HepG2 (cell line): ENCODE measurements at regions not wholly inside any gene's neighbourhood (a gene's known extent, or its start where the extent isn't known, plus 50 kb on each side); places are given as distances from the start of the nearest gene placed in this dataset.

ENCODE experiments used
- ATAC-seq: fragments of 200-7000 bp; cut with Tn5 transposase; 3 replicates; pipeline ENCODE4 v1.9.1; 2020; ENCODE audit warnings: mild to moderate bottlenecking, moderate library complexity
- BruUV-seq: library from RNA; stranded (reverse); fragments of 400-500 nt; replicated peaks from 2 replicates; lab custom pipeline; 2021; lab: Mats Ljungman, UMichigan
- CTCF ChIA-PET: fragments of 300-600 bp; formaldehyde crosslinking; extraction: SDS; loops from one replicate; lab custom pipeline; 2021; ENCODE audit warnings: low total read pairs, inconsistent platforms, low intra/inter-chr PET ratio; lab: Yijun Ruan, JAX
- POLR2A ChIA-PET: fragments of 350-600 bp; sonication (Branson Sonifier 250); formaldehyde crosslinking; loops from one replicate; lab custom pipeline; 2020; ENCODE audit warnings: antibody characterized with exemption, inconsistent platforms; lab: Yijun Ruan, JAX
- DNase-seq: peaks from one replicate; pipeline ENCODE4 v3.0.0-alpha.2; 2015; ENCODE audit warnings: low spot score
- FAIRE-seq: peaks from 3 replicates; lab custom pipeline; 2011; peaks lifted over from hg19 to GRCh38; lab: Jason Lieb, UNC
- H2AFZ ChIP-seq: one replicate; pipeline ENCODE4 v1.6.1; 2011; ENCODE audit warnings: low read length, inconsistent platforms
- H3K27ac ChIP-seq: fragments of 300-600 bp; 3 replicates; pipeline ENCODE4 v1.8.0; 2011; ENCODE audit warnings: mixed run types, mild to moderate bottlenecking, mixed read lengths, low read length, inconsistent platforms; ENCODE audit not compliant: insufficient read depth; ENCODE audit errors: extremely low read length
- H3K27me3 ChIP-seq, 2 experiments: fragments of 200-600 bp in 1 of 2; 2 replicates in 1 of 2; 3 replicates in 1 of 2; pipeline versions ENCODE4 v1.6.0 to v1.8.0; 2011; ENCODE audit warnings: low read length in 2 of 2, mild to moderate bottlenecking in 2 of 2, moderate library complexity in 2 of 2, inconsistent platforms in 1 of 2; ENCODE audit not compliant: insufficient read depth in 2 of 2, control insufficient read depth in 1 of 2
- H3K36me3 ChIP-seq, 2 experiments: fragments of 200-600 bp in 1 of 2; replicated peaks in 1 of 2; 2 replicates in 1 of 2; 3 replicates in 1 of 2; pipeline versions ENCODE4 v1.5.1 to v1.8.0; 2011; ENCODE audit warnings: low read length in 2 of 2, inconsistent platforms in 1 of 2; ENCODE audit not compliant: insufficient read depth in 2 of 2, control insufficient read depth in 1 of 2
- H3K4me1 ChIP-seq: 2 replicates; pipeline ENCODE4 v1.5.1; 2012; ENCODE audit warnings: low read length, inconsistent platforms; ENCODE audit not compliant: insufficient read depth
- H3K4me2 ChIP-seq: 2 replicates; pipeline ENCODE4 v1.6.0; 2011; ENCODE audit warnings: low read depth, low read length, inconsistent platforms
- H3K4me3 ChIP-seq, 3 experiments: fragments of 200-600 bp in 1 of 3; sonication (generic), shearing (Covaris generic) in 1 of 3; replicated peaks in 1 of 3; 2 replicates each; pipeline ENCODE4 v1.5.1; 2011 to 2016; ENCODE audit warnings: low read length in 3 of 3, inconsistent platforms in 2 of 3, low read depth in 2 of 3, mild to moderate bottlenecking in 2 of 3, control low read depth in 1 of 3, mixed read lengths in 1 of 3; ENCODE audit not compliant: insufficient read depth in 1 of 3
- H3K79me2 ChIP-seq: one replicate; pipeline ENCODE4 v1.6.1; 2011; ENCODE audit warnings: low read length, inconsistent platforms; ENCODE audit not compliant: insufficient read depth
- H3K9ac ChIP-seq: 2 replicates; pipeline ENCODE4 v1.6.0; 2011; ENCODE audit warnings: mild to moderate bottlenecking, low read depth, low read length, inconsistent platforms; ENCODE audit not compliant: insufficient read depth
- H3K9me3 ChIP-seq: 2 replicates; pipeline ENCODE4 v1.5.1; 2012; ENCODE audit warnings: mild to moderate bottlenecking, low read length
- H4K20me1 ChIP-seq: 2 replicates; pipeline ENCODE4 v1.6.0; 2011; ENCODE audit warnings: inconsistent platforms, mild to moderate bottlenecking, low read length, moderate library complexity; ENCODE audit not compliant: insufficient read depth
- ARID3A ChIP-seq: IDR thresholded peaks from 2 replicates; pipeline ENCODE4 v1.6.1; 2012; ENCODE audit warnings: low read depth, low read length, improper control_type of control experiment
- BRF2 ChIP-seq: sonication (generic); formaldehyde crosslinking; IDR thresholded peaks from 2 replicates; pipeline ENCODE4 v1.8.1; 2022; ENCODE audit warnings: mild to moderate bottlenecking, missing genetic modification reagents
- MEIS2 ChIP-seq: sonication (generic); formaldehyde crosslinking; IDR thresholded peaks from 2 replicates; pipeline ENCODE4 v1.9.0; 2021; ENCODE audit warnings: mild to moderate bottlenecking, missing genetic modification reagents
- MIER2 ChIP-seq: IDR thresholded peaks from 2 replicates; pipeline ENCODE4 v1.6.1; 2016; ENCODE audit warnings: missing biosample characterization, missing genetic modification reagents
- MXD3 ChIP-seq: IDR thresholded peaks from 2 replicates; pipeline ENCODE4 v1.6.1; 2016; ENCODE audit warnings: mild to moderate bottlenecking, missing biosample characterization, missing genetic modification reagents
- NR3C1 ChIP-seq: sonication (generic); formaldehyde crosslinking; IDR thresholded peaks from 2 replicates; pipeline ENCODE4 v1.4.0; 2020; ENCODE audit warnings: missing genetic modification reagents
- PHF8 ChIP-seq: sonication (generic); formaldehyde crosslinking; IDR thresholded peaks from 2 replicates; pipeline ENCODE4 v1.5.0; 2020; ENCODE audit warnings: missing genetic modification reagents
- SNRNP70 ChIP-seq: fragments of 200-400 bp; formaldehyde crosslinking; IDR thresholded peaks from 2 replicates; pipeline ENCODE4 v1.6.1; 2017; ENCODE audit warnings: mild to moderate bottlenecking, low read depth, low read length, moderate library complexity
- ZBTB7B ChIP-seq: sonication (generic); formaldehyde crosslinking; IDR thresholded peaks from 2 replicates; pipeline ENCODE4 v1.4.0; 2020; ENCODE audit warnings: missing genetic modification reagents
- ZNF224 ChIP-seq: sonication (generic); formaldehyde crosslinking; IDR thresholded peaks from 2 replicates; pipeline ENCODE4 v1.5.0; 2020; ENCODE audit warnings: mild to moderate bottlenecking, missing genetic modification reagents
- ZNF382 ChIP-seq: sonication (generic); formaldehyde crosslinking; IDR thresholded peaks from 2 replicates; pipeline ENCODE4 v1.5.0; 2020; ENCODE audit warnings: missing genetic modification reagents, mild to moderate bottlenecking, borderline replicate concordance
- ZNF431 ChIP-seq: sonication (generic); formaldehyde crosslinking; IDR thresholded peaks from 2 replicates; pipeline ENCODE4 v1.9.0; 2022; ENCODE audit warnings: missing genetic modification reagents, low read depth, mild to moderate bottlenecking, borderline replicate concordance
- ZNF451 ChIP-seq: sonication (generic); formaldehyde crosslinking; IDR thresholded peaks from 2 replicates; pipeline ENCODE4 v1.5.0; 2020; ENCODE audit warnings: mild to moderate bottlenecking, missing genetic modification reagents
- ZNF549 ChIP-seq: sonication (generic); formaldehyde crosslinking; IDR thresholded peaks from 2 replicates; pipeline ENCODE4 v1.5.0; 2020; ENCODE audit warnings: missing genetic modification reagents
- ZNF572 ChIP-seq: sonication (generic); formaldehyde crosslinking; IDR thresholded peaks from 2 replicates; pipeline ENCODE4 v1.5.1; 2020; ENCODE audit warnings: mild to moderate bottlenecking, missing genetic modification reagents
- ZNF598 ChIP-seq: sonication (generic); formaldehyde crosslinking; IDR thresholded peaks from 2 replicates; pipeline ENCODE4 v1.5.1; 2020; ENCODE audit warnings: mild to moderate bottlenecking, missing genetic modification reagents, borderline replicate concordance
- ZNF691 ChIP-seq: sonication (generic); formaldehyde crosslinking; IDR thresholded peaks from 2 replicates; pipeline ENCODE4 v1.4.0; 2020; ENCODE audit warnings: missing genetic modification reagents, low read depth, mild to moderate bottlenecking, borderline replicate concordance
- ZNF749 ChIP-seq: sonication (generic); formaldehyde crosslinking; IDR thresholded peaks from 2 replicates; pipeline ENCODE4 v1.8.0; 2022; ENCODE audit warnings: mild to moderate bottlenecking, missing genetic modification reagents, moderate library complexity, borderline replicate concordance
- ZSCAN22 ChIP-seq: sonication (generic); formaldehyde crosslinking; IDR thresholded peaks from 2 replicates; pipeline ENCODE4 v1.4.0; 2020; ENCODE audit warnings: mild to moderate bottlenecking, missing genetic modification reagents
- WGBS: methylation state at CpG from one replicate; pipeline ENCODE4 v1.1.6; 2017; ENCODE audit warnings: low lambda C conversion rate; 5-methylcytosine and 5-hydroxymethylcytosine counted together
- in situ Hi-C: cut with HindIII; loops from 2 replicates; pipeline ENCODE4 v1.10.0; 2017; ENCODE audit warnings: low pct_unique_long_range_greater_than_20kb; ENCODE audit not compliant: extremely low pct_ligation_motif_present
- intact Hi-C: fragments of 100-400 bp; cut with micrococcal nuclease; formaldehyde crosslinking; loops from one replicate; pipeline ENCODE4 v1.10.0; 2022; ENCODE audit not compliant: unreplicated experiment

- TF ChIP-seq ZBTB7B (no peak), SNRNP70 (no peak), ZNF224 (no peak), ARID3A (no peak), ZNF382 (CRISPR knock-in tag) (no peak), MIER2 (no peak)
These were observed 1675.1 kb downstream of the TP53TG3F start (continued) for GRCh38 chr16:35134471-35134870.

- Histone ChIP-seq H3K4me1 (no peaks in the 10 kb centered on the region), H3K4me2 (no peak overlapping the region), H3K4me3 (no peak overlapping the region), H3K9me3 (peaks cover 87% of the 10 kb centered on the region), H2AFZ (no peak overlapping the region), H3K27me3 (no peaks in the 10 kb centered on the region), H3K27ac (no peak overlapping the region), H3K36me3 (no peaks in the 10 kb centered on the region), H4K20me1 (no peaks in the 10 kb centered on the region), H3K79me2 (no peaks in the 10 kb centered on the region), H3K9ac (no peak overlapping the region)
- TF ChIP-seq ZNF431 (no peak), ZNF451 (CRISPR knock-in tag) (no peak), ZNF691 (CRISPR knock-in tag) (no peak), NR3C1 (no peak), ZNF749 (CRISPR knock-in tag) (no peak), MEIS2 (CRISPR knock-in tag) (no peak), ZSCAN22 (CRISPR knock-in tag) (no peak), BRF2 (CRISPR knock-in tag) (no peak), MXD3 (CRISPR knock-in tag) (no peak), ZNF598 (CRISPR knock-in tag) (no peak), ZNF572 (CRISPR knock-in tag) (no peak), PHF8 (CRISPR knock-in tag) (no peak), ZNF549 (no peak)
- BruUV-seq: no TSS peak
- ChIA-PET POLR2A (no interaction called here), CTCF (no interaction called here)
- DNase-seq (no peak), FAIRE-seq (no peak), ATAC-seq (no peak)
- in situ Hi-C loops (no loop called here), intact Hi-C loops (no loop called here)
- 44% methylated on average over 23 of the region's 33 CpGs for WGBS
These were observed 1681.0 kb downstream of the TP53TG3F start for GRCh38 chr16:35140293-35140986.
